Osteoblast (primary cell): ENCODE measurements at regions not wholly inside any gene's neighbourhood (a gene's known extent, or its start where the extent isn't known, plus 50 kb on each side); places are given as distances from the start of the nearest gene placed in this dataset.

Experiments used
- DNase-seq: peaks from one replicate; pipeline ENCODE4 v3.0.0; 2011; ENCODE audit warnings: low spot score, mixed read lengths; ENCODE audit not compliant: insufficient read length; ENCODE audit errors: missing footprints
- H2AFZ ChIP-seq: 2 replicates; pipeline ENCODE4 v1.6.0; 2011; ENCODE audit warnings: mild to moderate bottlenecking, low read length
- H3K27ac ChIP-seq: 2 replicates; pipeline ENCODE4 v1.5.1; 2011; ENCODE audit warnings: mild to moderate bottlenecking, low read depth, low read length, moderate library complexity
- H3K27me3 ChIP-seq: 2 replicates; pipeline ENCODE4 v1.6.0; 2012; ENCODE audit warnings: mild to moderate bottlenecking, control low read depth, inconsistent platforms, low read length, moderate library complexity; ENCODE audit not compliant: insufficient read depth
- H3K36me3 ChIP-seq: 2 replicates; pipeline ENCODE4 v1.5.1; 2011; ENCODE audit warnings: mild to moderate bottlenecking, low read length, control low read depth, moderate library complexity; ENCODE audit not compliant: insufficient read depth
- H3K4me1 ChIP-seq: 2 replicates; pipeline ENCODE4 v1.5.1; 2011; ENCODE audit warnings: mild to moderate bottlenecking, low read length, control low read depth, moderate library complexity; ENCODE audit not compliant: insufficient read depth
- H3K4me2 ChIP-seq: 2 replicates; pipeline ENCODE4 v1.6.0; 2011; ENCODE audit warnings: mild to moderate bottlenecking, low read length; ENCODE audit not compliant: insufficient read depth
- H3K4me3 ChIP-seq: fragments of 200-600 bp; sonication (generic); 3 replicates; pipeline ENCODE4 v1.5.1; 2012; ENCODE audit warnings: mild to moderate bottlenecking, low read length, inconsistent platforms; ENCODE audit not compliant: insufficient read depth
- H3K79me2 ChIP-seq: 2 replicates; pipeline ENCODE4 v1.6.0; 2012; ENCODE audit warnings: mild to moderate bottlenecking, low read length, control low read depth, inconsistent platforms; ENCODE audit not compliant: insufficient read depth
- H3K9me3 ChIP-seq: 2 replicates; pipeline ENCODE4 v1.5.1; 2011; ENCODE audit warnings: low read depth, low read length, control low read depth
- H4K20me1 ChIP-seq: 2 replicates; pipeline ENCODE4 v1.6.0; 2012; ENCODE audit warnings: mild to moderate bottlenecking, low read length, control low read depth; ENCODE audit not compliant: insufficient read depth
- CTCF ChIP-seq: IDR thresholded peaks from 2 replicates; pipeline ENCODE4 v1.5.1; 2011; ENCODE audit warnings: mild to moderate bottlenecking, low read depth, low read length, moderate library complexity; ENCODE audit errors: extremely low read depth

- no peak overlapping the region for H3K27ac ChIP-seq
- H3K4me3 ChIP-seq = no peak overlapping the region
- DNase-seq = no peak
- H3K79me2 ChIP-seq = no peaks in the 10 kb centered on the region
- no peak overlapping the region for H2AFZ ChIP-seq
- H3K27me3 ChIP-seq = no peaks in the 10 kb centered on the region
- H3K9me3 ChIP-seq = no peaks in the 10 kb centered on the region
- H3K36me3 ChIP-seq = no peaks in the 10 kb centered on the region
- no peaks in the 10 kb centered on the region for H4K20me1 ChIP-seq
- no peak overlapping the region for H3K4me2 ChIP-seq
- no peak for TF ChIP-seq CTCF
- H3K4me1 ChIP-seq = no peaks in the 10 kb centered on the region
These were observed 617.6 kb upstream of the EEF2KMT start for GRCh38 chr16:5715155-5715554.

GRCh38 chr16:5709889-5710288 is 612.3 kb upstream of the EEF2KMT start:
- Histone ChIP-seq H3K4me2 (no peak overlapping the region), H3K36me3 (no peaks in the 10 kb centered on the region), H3K9me3 (no peaks in the 10 kb centered on the region), H3K79me2 (no peaks in the 10 kb centered on the region), H4K20me1 (no peaks in the 10 kb centered on the region), H3K27ac (no peak overlapping the region), H3K27me3 (no peaks in the 10 kb centered on the region), H3K4me3 (no peak overlapping the region), H2AFZ (no peak overlapping the region), H3K4me1 (no peaks in the 10 kb centered on the region)
- no peak for DNase-seq
- TF ChIP-seq CTCF = no peak

- no peak for DNase-seq
- no peaks in the 10 kb centered on the region for H3K79me2 ChIP-seq
- no peaks in the 10 kb centered on the region for H3K27me3 ChIP-seq
- no peak overlapping the region for H3K4me2 ChIP-seq
- no peak overlapping the region for H3K27ac ChIP-seq
- TF ChIP-seq CTCF = no peak
- H3K4me1 ChIP-seq = no peaks in the 10 kb centered on the region
- no peaks in the 10 kb centered on the region for H3K9me3 ChIP-seq
- H4K20me1 ChIP-seq = no peaks in the 10 kb centered on the region
- no peak overlapping the region for H2AFZ ChIP-seq
- no peaks in the 10 kb centered on the region for H3K36me3 ChIP-seq
- no peak overlapping the region for H3K4me3 ChIP-seq
These were observed 608.6 kb upstream of the EEF2KMT start for GRCh38 chr16:5706211-5706610.

GRCh38 chr16:5704271-5704670 is 606.7 kb upstream of the EEF2KMT start:
- no peak for DNase-seq
- no peaks in the 10 kb centered on the region for H3K9me3 ChIP-seq
- H3K4me3 ChIP-seq = no peak overlapping the region
- H3K27ac ChIP-seq = no peak overlapping the region
- no peak for TF ChIP-seq CTCF
- no peak overlapping the region for H3K4me2 ChIP-seq
- no peaks in the 10 kb centered on the region for H3K79me2 ChIP-seq
- H3K36me3 ChIP-seq = no peaks in the 10 kb centered on the region
- H3K27me3 ChIP-seq = no peaks in the 10 kb centered on the region
- H4K20me1 ChIP-seq = no peaks in the 10 kb centered on the region
- H3K4me1 ChIP-seq = no peaks in the 10 kb centered on the region
- no peak overlapping the region for H2AFZ ChIP-seq
